CD14-positive monocyte (primary cell): ENCODE measurements at regions not wholly inside any gene's neighbourhood (a gene's known extent, or its start where the extent isn't known, plus 50 kb on each side); places are given as distances from the start of the nearest gene placed in this dataset.

Experiments used
- DNase-seq, 3 donors: peaks; one replicate each; pipeline ENCODE4 v3.0.0-alpha.2; 2011 to 2022
- H2AFZ ChIP-seq: 2 replicates; pipeline ENCODE4 v1.6.0; 2012; ENCODE audit warnings: mild to moderate bottlenecking, low read depth, low read length, inconsistent platforms; ENCODE audit not compliant: insufficient read depth, poor library complexity, severe bottlenecking
- H3K27ac ChIP-seq, 2 donors: 1 replicate in 1 of 2; 2 replicates in 1 of 2; pipeline ENCODE4 v1.5.1; 2012 to 2013; ENCODE audit warnings: low read length in 2 of 2, control low read depth in 1 of 2, inconsistent platforms in 1 of 2, low read depth in 1 of 2, mild to moderate bottlenecking in 1 of 2
- H3K27me3 ChIP-seq, 2 donors: one replicate each; pipeline versions ENCODE4 v1.6.0 to v1.6.1; 2011 to 2013; ENCODE audit warnings: low read length in 2 of 2; ENCODE audit not compliant: control insufficient read depth in 2 of 2, insufficient read depth in 2 of 2
- H3K36me3 ChIP-seq, 2 donors: replicated peaks in 1 of 2; 1 replicate in 1 of 2; 2 replicates in 1 of 2; pipeline versions ENCODE4 v1.5.1 to v1.6.1; 2012 to 2013; ENCODE audit warnings: low read length in 2 of 2, control low read depth in 1 of 2, inconsistent platforms in 1 of 2, mild to moderate bottlenecking in 1 of 2; ENCODE audit not compliant: insufficient read depth in 2 of 2, control insufficient read depth in 1 of 2
- H3K4me1 ChIP-seq, 2 donors: 1 replicate in 1 of 2; 2 replicates in 1 of 2; pipeline versions ENCODE4 v1.5.1 to v1.6.1; 2012 to 2013; ENCODE audit warnings: low read length in 2 of 2, control low read depth in 1 of 2, inconsistent platforms in 1 of 2, mild to moderate bottlenecking in 1 of 2, moderate library complexity in 1 of 2; ENCODE audit not compliant: insufficient read depth in 2 of 2, control insufficient read depth in 1 of 2
- H3K4me2 ChIP-seq: replicated peaks from 2 replicates; pipeline ENCODE3; 2012; ENCODE audit warnings: low read length, moderate library complexity, mild to moderate bottlenecking; ENCODE audit not compliant: poor library complexity, severe bottlenecking; ENCODE audit errors: extremely low read depth
- H3K4me3 ChIP-seq, 3 experiments: fragments of 200-600 bp in 1 of 3; sonication (generic) in 1 of 3; replicated peaks in 1 of 3; 1 replicate in 2 of 3; 2 replicates in 1 of 3; pipeline ENCODE4 v1.5.1; 2011 to 2013; ENCODE audit warnings: low read length in 3 of 3, mild to moderate bottlenecking in 3 of 3, control low read depth in 2 of 3, low read depth in 2 of 3, inconsistent platforms in 1 of 3, moderate library complexity in 1 of 3
- H3K79me2 ChIP-seq: 2 replicates; pipeline ENCODE4 v1.6.0; 2012; ENCODE audit warnings: mild to moderate bottlenecking, control low read depth, inconsistent platforms, low read length, moderate library complexity; ENCODE audit not compliant: insufficient read depth
- H3K9ac ChIP-seq: 2 replicates; pipeline ENCODE4 v1.6.0; 2017; ENCODE audit warnings: low read length, mild to moderate bottlenecking; ENCODE audit not compliant: insufficient read depth, poor library complexity, severe bottlenecking
- H3K9me3 ChIP-seq, 2 donors: replicated peaks in 1 of 2; 1 replicate in 1 of 2; 2 replicates in 1 of 2; pipeline versions ENCODE4 v1.5.1 to v1.6.1; 2012 to 2013; ENCODE audit warnings: low read length in 2 of 2, control low read depth in 1 of 2; ENCODE audit not compliant: control insufficient read depth in 1 of 2, insufficient read depth in 1 of 2
- H4K20me1 ChIP-seq: 2 replicates; pipeline ENCODE4 v1.6.0; 2012; ENCODE audit warnings: mild to moderate bottlenecking, low read length, control low read depth, moderate library complexity; ENCODE audit not compliant: insufficient read depth
- H3K27ac Mint-ChIP-seq, 7 donors: one replicate each; pipeline ENCODE4 v1.8.0; 2020; ENCODE audit warnings: mild to moderate bottlenecking in 7 of 7, mixed read lengths in 7 of 7, moderate library complexity in 6 of 7, inconsistent platforms in 2 of 7
- H3K27me3 Mint-ChIP-seq, 3 donors: one replicate each; pipeline ENCODE4 v1.8.0; 2021 to 2022; ENCODE audit warnings: low read depth in 3 of 3, mild to moderate bottlenecking in 3 of 3, mixed read lengths in 3 of 3, moderate library complexity in 3 of 3, inconsistent platforms in 1 of 3
- H3K36me3 Mint-ChIP-seq, 2 donors: one replicate each; pipeline ENCODE4 v1.8.0; 2020; ENCODE audit warnings: mixed read lengths in 2 of 2, inconsistent platforms in 1 of 2, mild to moderate bottlenecking in 1 of 2
- H3K4me1 Mint-ChIP-seq: one replicate; pipeline ENCODE4 v1.8.0; 2020; ENCODE audit warnings: mild to moderate bottlenecking, mixed read lengths
- H3K4me3 Mint-ChIP-seq, 2 donors: one replicate each; pipeline ENCODE4 v1.8.0; 2020; ENCODE audit warnings: mild to moderate bottlenecking in 2 of 2, mixed read lengths in 2 of 2, moderate library complexity in 1 of 2
- H3K9me3 Mint-ChIP-seq, 7 donors: one replicate each; pipeline ENCODE4 v1.8.0; 2020 to 2022; ENCODE audit warnings: mixed read lengths in 7 of 7, mild to moderate bottlenecking in 6 of 7, moderate library complexity in 6 of 7, inconsistent platforms in 2 of 7
- CTCF ChIP-seq: fragments of 200-600 bp; IDR thresholded peaks from one replicate; pipeline ENCODE4 v1.8.0; 2022; ENCODE audit warnings: antibody characterized with exemption, mild to moderate bottlenecking
- WGBS: methylation state at CpG from one replicate; pipeline ENCODE4 v1.1.5; 2013; ENCODE audit warnings: missing lambda C conversion rate; ENCODE audit not compliant: insufficient coverage; 5-methylcytosine and 5-hydroxymethylcytosine counted together
- intact Hi-C, 2 donors: fragments of 100-400 bp; cut with micrococcal nuclease; formaldehyde crosslinking; loops; one replicate each; pipeline versions ENCODE4 v1.15.0 to v1.15.1; 2023

DNA sequence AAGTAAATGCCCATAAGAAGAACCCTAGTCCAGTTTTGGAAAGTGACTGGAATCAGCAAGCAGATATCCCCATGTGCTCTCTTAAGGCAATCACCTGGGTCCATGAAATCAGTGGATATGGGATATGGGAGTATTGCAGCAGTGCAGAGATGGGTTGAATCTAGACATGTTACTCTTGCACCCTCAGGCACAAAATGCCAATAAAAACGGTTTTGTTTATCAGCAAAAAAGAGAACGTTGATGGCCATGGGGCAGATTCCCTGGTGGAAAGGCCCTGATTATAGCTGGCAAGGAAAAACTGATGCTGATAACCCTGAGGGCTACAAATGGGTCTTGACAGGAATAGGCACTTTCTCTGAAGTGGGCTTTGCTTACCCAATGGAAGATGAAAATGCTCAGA is 380.2 kb upstream of the SEMA6D start:
- Mint-ChIP-seq H3K4me3 (no peak overlapping the region), H3K36me3 (no peaks in the 10 kb centered on the region), H3K4me1 (no peaks in the 10 kb centered on the region), H3K27ac (no peak overlapping the region), H3K27me3 (peaks cover 0 to 2% (median 0%) of the 10 kb centered on the region in 3 donors), H3K9me3 (peaks cover 4 to 16% (median 6%) of the 10 kb centered on the region in 7 donors)
- no peak overlapping the region for H3K4me3 ChIP-seq
- no peaks in the 10 kb centered on the region for H3K79me2 ChIP-seq
- H4K20me1 ChIP-seq, result no peaks in the 10 kb centered on the region
- intact Hi-C loops, result no loop called here
- TF ChIP-seq CTCF, result no peak
- no peak overlapping the region for H3K27ac ChIP-seq
- no peaks in the 10 kb centered on the region for H3K27me3 ChIP-seq
- no peaks in the 10 kb centered on the region for H3K4me1 ChIP-seq
- no peak overlapping the region for H2AFZ ChIP-seq
- no peak for DNase-seq
- H3K9ac ChIP-seq, result no peak overlapping the region
- no peak overlapping the region for H3K4me2 ChIP-seq
- 93% methylated on average over 2 of the region's 2 CpGs for WGBS
- H3K36me3 ChIP-seq, result no peaks in the 10 kb centered on the region
- peaks cover 5 to 6% of the 10 kb centered on the region in 2 donors for H3K9me3 ChIP-seq

DNA sequence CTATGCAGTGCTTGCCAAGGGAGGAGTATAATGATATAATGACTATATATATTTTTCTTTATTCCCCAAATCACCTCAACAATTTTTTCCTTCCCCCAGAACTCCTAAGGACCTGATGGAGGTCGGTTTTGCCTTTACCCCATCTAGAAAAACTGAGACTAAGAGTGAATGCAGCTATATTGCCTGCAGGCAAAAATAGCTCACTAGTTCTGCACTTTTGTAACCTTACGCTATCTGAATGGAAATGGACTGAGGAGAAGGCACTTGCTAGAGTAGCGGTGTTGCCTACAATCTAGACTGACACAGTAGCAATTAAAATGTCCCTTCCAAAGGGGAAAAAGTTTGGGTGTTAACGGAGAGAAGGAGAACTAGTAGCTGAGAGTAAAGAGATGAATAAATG is 379.5 kb upstream of the SEMA6D start:
- H3K27me3 ChIP-seq, result no peaks in the 10 kb centered on the region
- no peaks in the 10 kb centered on the region for H3K4me1 ChIP-seq
- H3K9ac ChIP-seq, result no peak overlapping the region
- DNase-seq, result no peak
- H3K4me2 ChIP-seq, result no peak overlapping the region
- Mint-ChIP-seq H3K27me3 (peaks cover 0 to 5% (median 0%) of the 10 kb centered on the region in 3 donors), H3K4me1 (no peaks in the 10 kb centered on the region), H3K27ac (no peak overlapping the region), H3K36me3 (no peaks in the 10 kb centered on the region), H3K4me3 (no peak overlapping the region), H3K9me3 (peaks cover 4 to 16% (median 6%) of the 10 kb centered on the region in 7 donors)
- no peak overlapping the region for H3K4me3 ChIP-seq
- no peak overlapping the region for H2AFZ ChIP-seq
- WGBS, result no CpG with 5 or more reads among the region's 4 CpGs
- peaks cover 5 to 6% of the 10 kb centered on the region in 2 donors for H3K9me3 ChIP-seq
- no peaks in the 10 kb centered on the region for H3K36me3 ChIP-seq
- intact Hi-C loops, result no loop called here
- no peak for TF ChIP-seq CTCF
- H3K27ac ChIP-seq, result no peak overlapping the region
- no peaks in the 10 kb centered on the region for H3K79me2 ChIP-seq
- H4K20me1 ChIP-seq, result no peaks in the 10 kb centered on the region
